NCI-H748 (cell line): ENCODE measurements at regions not wholly inside any gene's neighbourhood (a gene's known extent, or its start where the extent isn't known, plus 50 kb on each side); places are given as distances from the start of the nearest gene placed in this dataset.
"Not testable (repeated sequence)": the region's sequence is repeated elsewhere in the genome, so short reads cannot be mapped to it uniquely, and the experiment has no call there.

ENCODE experiments used
- DNase-seq: peaks from one replicate; lab custom pipeline; 2025; ENCODE audit not compliant: unreplicated experiment; lab: John Stamatoyannopoulos, UW

- no peak for DNase-seq
Measured at GRCh38 chr4:155026715-155027114, 181.7 kb upstream of the NPY2R start.

GRCh38 chr4:155032521-155033229 lies 175.8 kb upstream of the NPY2R start:
- no peak for DNase-seq

DNA sequence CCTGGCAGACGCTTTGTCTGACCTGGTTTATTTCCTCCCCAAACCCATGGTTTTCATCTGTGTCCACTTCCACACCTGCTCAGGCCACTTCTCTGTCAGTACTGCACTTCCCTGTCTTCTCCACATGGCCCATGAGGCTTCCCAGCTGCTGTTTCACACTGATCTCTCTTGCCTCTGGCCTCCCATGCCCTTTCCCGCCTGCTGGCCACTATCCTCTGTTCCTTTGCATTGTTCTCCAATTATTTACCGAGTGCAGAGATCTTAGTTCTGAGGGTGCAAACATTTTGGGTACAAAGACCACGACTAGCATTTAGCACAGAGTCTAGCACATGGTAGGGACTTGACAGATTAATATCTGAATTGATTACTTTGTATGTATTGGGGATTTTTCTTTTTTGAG lies 174.8 kb upstream of the NPY2R start:
- DNase-seq: no peak

DNA sequence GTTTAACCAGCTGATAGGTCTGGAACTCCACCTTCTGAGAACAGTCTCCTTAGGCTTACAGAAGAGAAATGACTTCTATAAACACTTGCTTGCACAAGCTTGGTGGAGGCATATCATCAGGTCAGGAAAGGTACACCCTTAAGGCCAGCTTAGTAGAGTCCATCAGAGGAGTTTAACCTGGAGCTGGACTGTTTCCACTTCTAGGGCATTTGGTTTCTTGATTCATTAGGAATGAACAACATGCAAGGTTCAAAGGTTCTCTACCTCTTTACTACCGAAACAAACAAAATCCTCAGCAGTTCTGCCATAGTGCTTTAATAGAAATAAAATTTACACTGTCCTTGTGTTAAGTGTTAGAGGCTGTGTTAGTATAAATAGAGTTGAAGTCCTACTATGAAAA lies 171.4 kb upstream of the NPY2R start:
- no peak for DNase-seq

GRCh38 chr4:155038459-155038858 lies 170.0 kb upstream of the NPY2R start:
- DNase-seq: no peak

DNA sequence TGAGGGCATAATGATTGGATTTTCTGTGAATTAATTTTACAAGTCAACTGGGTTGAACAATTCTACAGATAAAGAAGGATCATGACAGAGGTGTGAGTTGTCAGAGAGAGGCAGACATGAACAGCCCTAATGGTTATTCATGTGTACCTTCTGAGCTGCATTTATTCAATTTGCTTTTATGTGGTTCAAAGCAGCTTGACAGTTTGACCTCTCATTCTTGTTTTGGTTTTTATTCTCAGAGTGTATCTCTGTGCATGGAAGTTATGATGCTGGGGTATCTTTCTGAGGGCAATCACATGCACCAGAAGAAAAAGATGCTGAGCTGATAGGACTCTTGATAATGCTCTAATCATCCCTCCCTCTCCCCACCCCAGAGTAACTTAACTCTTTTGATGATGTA lies 169.3 kb upstream of the NPY2R start:
- DNase-seq: no peak

- DNase-seq: no peak
Measured at GRCh38 chr4:155040031-155040430, 168.4 kb upstream of the NPY2R start.

GRCh38 chr4:155042014-155042413 lies 166.4 kb upstream of the NPY2R start:
- no peak for DNase-seq

DNA sequence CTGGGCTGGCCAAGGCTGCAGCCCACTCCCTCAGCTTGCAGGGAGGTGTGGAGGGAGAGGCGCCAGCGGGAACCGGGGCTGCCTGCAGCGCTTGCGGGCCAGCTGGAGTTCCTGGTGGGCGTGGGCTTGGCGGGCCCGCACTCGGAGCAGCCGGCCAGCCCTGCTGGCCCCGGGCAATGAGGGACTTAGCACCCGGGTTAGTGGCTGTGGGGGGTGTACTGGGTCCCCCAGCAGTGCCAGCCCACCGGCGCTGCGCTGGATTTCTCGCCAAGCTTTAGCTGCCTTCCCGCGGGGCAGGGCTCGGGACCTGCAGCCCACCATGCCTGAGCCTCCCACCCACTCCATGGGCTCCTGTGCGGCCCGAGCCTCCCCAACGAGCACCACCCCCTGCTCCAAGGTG lies 164.2 kb upstream of the NPY2R start:
- DNase-seq: not testable (repeated sequence)

- DNase-seq: no peak
Measured at GRCh38 chr4:155047755-155048154, 160.7 kb upstream of the NPY2R start.

- DNase-seq: not testable (repeated sequence)
Measured at GRCh38 chr4:155054042-155054441, 154.4 kb upstream of the NPY2R start.

DNA sequence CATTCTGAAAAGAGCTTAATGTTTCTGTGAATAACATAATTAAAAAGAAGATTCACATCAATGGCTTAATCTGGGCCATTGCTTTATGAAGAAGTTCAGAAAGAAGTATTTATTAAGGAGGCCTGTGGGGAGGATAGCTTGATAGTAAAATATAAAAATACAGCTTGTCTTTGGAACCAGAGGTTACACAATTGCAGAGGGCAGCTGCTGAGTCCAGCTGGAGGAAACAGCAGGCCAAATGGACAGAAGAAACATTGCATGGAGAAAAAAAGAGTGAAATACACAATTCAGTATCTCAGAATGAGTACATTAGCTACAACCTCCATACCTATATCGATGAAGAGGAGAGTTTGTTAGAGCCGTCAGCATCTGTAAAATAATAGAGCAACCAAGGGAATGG lies 148.0 kb upstream of the NPY2R start:
- no peak for DNase-seq

GRCh38 chr4:155060873-155061272 lies 147.6 kb upstream of the NPY2R start:
- DNase-seq: no peak

DNA sequence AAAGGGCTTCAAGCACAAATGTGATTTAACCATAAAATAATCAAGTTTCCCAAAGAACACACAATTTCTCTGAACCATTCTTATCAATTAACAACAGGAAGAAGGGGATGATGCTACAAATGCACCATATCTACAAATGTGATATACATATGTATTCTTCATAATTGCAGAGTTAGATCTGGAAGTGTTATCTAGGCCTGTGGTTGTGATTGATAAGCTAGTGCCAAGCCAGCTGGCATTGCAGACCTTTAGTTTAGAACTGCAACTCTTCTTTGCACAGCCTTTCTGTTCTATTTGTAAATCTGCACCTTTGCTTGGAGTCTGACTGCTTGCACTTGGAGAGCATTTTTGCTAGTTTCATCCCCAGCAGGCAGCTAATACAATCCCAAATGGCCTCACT lies 145.5 kb upstream of the NPY2R start:
- no peak for DNase-seq

DNA sequence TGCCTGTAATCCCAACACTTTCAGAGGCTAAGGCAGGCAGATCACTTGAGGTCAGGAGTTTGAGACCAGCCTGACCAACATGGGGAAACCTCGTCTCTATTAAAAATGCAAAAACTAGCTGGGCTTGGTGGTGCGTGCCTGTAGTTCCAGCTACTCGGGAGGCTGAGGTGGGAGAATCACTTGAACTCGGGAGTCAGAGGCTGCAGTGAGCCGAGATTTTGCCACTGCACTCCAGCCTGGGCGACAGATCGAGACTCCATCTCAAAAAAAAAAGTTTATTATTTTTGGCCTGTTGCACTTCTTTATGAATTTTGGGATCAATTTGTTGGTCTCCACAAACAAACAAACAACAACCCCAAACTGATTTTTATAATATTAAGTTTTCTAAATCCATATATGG lies 143.5 kb upstream of the NPY2R start:
- not testable (repeated sequence) for DNase-seq

DNA sequence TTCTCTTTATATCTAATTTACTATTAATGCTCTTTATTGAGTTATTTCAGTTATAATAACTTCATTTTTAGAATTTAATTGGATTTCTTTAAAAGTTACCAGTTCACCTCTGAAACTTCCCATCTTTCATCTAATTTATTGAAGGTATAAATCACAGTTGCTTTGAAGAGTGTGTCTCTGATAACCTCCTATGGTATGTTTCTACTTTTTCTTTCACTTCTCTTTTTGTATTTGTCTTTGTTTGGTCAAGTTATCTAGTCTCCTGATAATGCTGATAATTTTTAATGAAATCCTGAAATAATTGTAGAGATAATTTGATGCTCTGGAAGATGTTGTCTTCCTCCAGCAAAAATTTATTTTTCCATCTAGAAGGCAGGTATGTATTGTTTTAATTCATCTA lies 141.6 kb upstream of the NPY2R start:
- DNase-seq: no peak

- DNase-seq: no peak
Measured at GRCh38 chr4:155071962-155072361, 136.5 kb upstream of the NPY2R start.

DNA sequence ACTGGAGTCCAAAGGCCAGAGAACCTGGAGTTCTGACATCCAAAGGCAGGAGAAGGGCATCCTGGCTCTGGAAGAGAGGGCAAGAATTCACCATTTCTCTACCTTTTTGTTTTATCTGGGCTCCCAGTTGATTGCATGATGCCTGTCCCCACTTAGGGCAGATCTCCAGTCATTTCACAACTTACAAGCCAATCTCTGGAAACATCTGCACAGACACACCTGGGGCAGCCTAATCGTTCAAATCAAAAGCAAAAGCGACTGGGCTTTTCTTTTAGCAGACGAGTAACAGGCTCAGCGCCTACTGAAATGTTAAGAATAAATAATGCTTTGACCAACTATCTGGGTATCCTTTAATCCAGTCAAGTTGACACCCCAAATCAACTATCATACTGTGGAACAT lies 136.0 kb upstream of the NPY2R start:
- no peak for DNase-seq

DNA sequence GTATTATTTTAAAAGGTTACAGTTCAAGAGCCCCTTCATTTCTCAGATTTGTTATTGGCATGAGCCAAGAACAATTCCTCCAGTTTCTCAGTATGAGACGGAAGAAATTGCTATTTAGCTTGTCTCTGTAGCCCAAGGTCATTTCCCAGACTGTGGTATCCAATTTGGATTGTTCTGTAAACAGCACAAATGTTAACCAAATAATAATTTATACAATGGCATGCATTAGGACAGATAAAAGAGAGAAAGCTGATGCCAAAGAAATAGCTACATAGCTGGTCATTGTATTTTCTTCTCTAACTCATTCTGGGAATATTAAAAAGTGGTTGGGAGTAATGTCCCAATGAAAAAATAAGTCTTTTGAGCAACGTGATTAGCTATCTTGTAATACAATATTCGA lies 134.6 kb upstream of the NPY2R start:
- no peak for DNase-seq

DNA sequence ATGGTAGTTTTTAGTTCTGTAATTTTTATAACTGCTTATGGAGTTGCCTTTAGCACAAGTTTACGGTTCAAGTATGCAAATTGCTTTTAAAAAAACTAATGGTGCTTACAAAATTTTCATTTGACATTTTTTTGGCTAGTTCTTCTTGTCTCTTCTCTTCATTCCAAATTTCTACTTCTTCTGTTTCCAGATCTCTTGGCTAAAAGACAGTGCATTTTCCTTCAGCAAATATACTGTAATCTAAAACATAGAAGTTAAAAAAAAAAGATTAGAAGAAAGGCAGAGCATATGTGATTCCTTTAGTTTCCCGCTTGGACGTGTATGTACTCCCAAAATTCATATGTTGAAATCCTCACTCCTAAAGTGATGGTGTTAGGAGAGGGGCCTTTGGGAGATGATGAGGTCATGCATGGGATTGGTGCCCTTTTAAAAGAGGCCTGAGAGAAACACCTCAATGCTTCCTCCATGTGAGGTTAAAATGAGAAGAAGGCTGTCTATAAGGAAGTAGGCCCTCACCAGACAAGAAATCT lies 132.1 kb upstream of the NPY2R start:
- no peak for DNase-seq

DNA sequence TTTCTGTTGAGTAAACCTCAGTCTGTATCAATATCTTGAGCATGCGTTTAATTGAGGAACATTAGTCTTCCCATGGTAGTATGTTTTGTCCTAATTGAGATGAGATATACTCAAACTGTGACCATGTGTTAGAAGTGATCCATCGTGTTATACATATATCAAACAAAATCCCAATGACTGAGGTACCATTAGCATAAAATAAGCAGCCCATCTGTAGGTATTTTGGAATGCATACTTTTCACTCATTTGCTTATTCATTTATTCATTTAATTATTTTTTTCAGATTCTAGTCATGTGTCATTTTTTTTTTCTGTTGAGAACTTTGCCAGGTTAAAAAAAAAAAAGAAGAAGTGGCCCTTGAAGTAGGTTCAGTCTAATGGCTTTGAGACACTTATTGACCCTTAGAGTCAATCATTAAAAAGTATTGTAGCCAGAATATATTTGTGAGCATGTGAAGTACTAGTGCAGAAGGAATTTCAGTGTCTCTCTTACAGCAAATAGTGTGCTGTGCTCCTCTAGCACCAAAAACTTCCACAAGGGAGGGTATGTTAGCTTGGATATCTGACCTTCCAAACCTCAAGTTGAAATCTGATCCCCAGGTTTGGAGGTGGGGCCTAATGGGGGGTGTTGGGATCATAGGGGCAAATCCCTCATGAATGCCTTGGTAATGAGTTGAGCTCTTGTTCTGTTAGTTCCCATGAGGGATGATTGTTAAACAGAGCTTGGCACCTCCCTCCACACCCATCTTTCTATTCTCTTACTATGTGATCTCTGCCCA lies 130.8 kb upstream of the NPY2R start:
- DNase-seq: no peak

- DNase-seq: no peak
Measured at GRCh38 chr4:155079871-155080270, 128.6 kb upstream of the NPY2R start.
